ENCODE measurements at regions not wholly inside any gene's neighbourhood (a gene's known extent, or its start where the extent isn't known, plus 50 kb on each side); places are given as distances from the start of the nearest gene placed in this dataset.

DNA sequence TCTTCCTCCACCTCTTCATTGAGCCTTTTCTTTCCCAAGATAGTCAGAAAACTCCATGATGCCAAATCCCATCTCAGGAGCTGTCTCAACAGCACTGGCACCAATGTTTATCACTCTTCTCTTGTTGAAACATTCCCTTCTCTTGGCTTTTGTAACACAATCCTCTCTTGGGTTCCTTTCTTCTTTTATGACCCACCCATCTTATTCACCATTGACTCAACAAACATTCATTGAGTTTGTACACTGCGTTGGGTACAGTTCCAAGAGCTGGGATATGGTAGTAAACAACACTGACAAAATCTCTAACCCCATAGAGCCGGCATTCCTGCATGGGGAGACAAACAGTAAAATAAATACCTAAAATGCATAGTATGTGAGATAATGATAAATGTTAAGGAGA is 577.5 kb downstream of the INHBA start:
- Histone ChIP-seq H3K4ac (ENCODE audit: low read depth, low read length) (no peak overlapping the region), H3K23ac (ENCODE audit: insufficient read length, low read depth, low read length) (no peak overlapping the region), H3K23me2 (ENCODE audit: insufficient read length, low read depth, low read length, poor library complexity, severe bottlenecking) (no peaks in the 10 kb centered on the region), H3K79me1 (ENCODE audit: insufficient read depth, low read depth, low read length, poor library complexity, severe bottlenecking) (no peaks in the 10 kb centered on the region), H2BK15ac (ENCODE audit: low read depth, low read length) (no peak overlapping the region), H3K18ac (ENCODE audit: insufficient read length, low read depth, low read length) (no peak overlapping the region), H4K5ac (ENCODE audit: insufficient read length, low read depth, low read length) (no peak overlapping the region), H3K79me2 (ENCODE audit: insufficient read depth, low read length) (no peaks in the 10 kb centered on the region), H3T11ph (ENCODE audit: low read length) (no peak overlapping the region), H2BK5ac (ENCODE audit: insufficient read length, low read length) (no peak overlapping the region), H3K9ac (ENCODE audit: extremely low read depth, insufficient read length, low read length) (no peak overlapping the region), H4K20me1 (ENCODE audit: control insufficient read depth, insufficient read depth, insufficient read length) (no peaks in the 10 kb centered on the region), H2BK12ac (ENCODE audit: insufficient read length, low read depth, low read length) (no peak overlapping the region), H3K56ac (ENCODE audit: insufficient read length, low read depth, low read length) (no peak overlapping the region), H3K4me2 (ENCODE audit: insufficient read depth, insufficient read length, low read length) (no peak overlapping the region), H3K9me3 (ENCODE audit: control insufficient read depth, low read depth, low read length) (no peaks in the 10 kb centered on the region), H2BK120ac (ENCODE audit: low read depth, low read length, poor library complexity, severe bottlenecking) (no peak overlapping the region), H3K27ac (ENCODE audit: insufficient read length, low read depth, low read length) (no peak overlapping the region), H2BK20ac (ENCODE audit: low read depth, low read length, poor library complexity, severe bottlenecking) (no peak overlapping the region), H3K27me3 (ENCODE audit: insufficient read depth, low read length) (no peaks in the 10 kb centered on the region), H2AFZ (ENCODE audit: low read length) (no peak overlapping the region), H2AK5ac (ENCODE audit: insufficient read length, low read length) (no peak overlapping the region), H3K14ac (ENCODE audit: insufficient read depth, low read length) (no peak overlapping the region), H4K91ac (ENCODE audit: insufficient read length, low read depth, low read length) (no peak overlapping the region), H4K8ac (replicated peaks; ENCODE audit: insufficient read length, low read depth, low read length) (no peak overlapping the region), H3K4me1 (ENCODE audit: insufficient read depth, low read length) (no peaks in the 10 kb centered on the region)
- Mint-ChIP-seq H3K4me3 (no peak overlapping the region), H3K27ac (no peak overlapping the region), H3K9me3 (no peaks in the 10 kb centered on the region), H3K4me1 (peaks cover 12 to 14% of the 10 kb centered on the region in 2 experiments), H3K27me3 (ENCODE audit: low read depth) (no peaks in the 10 kb centered on the region), H3K36me3 (ENCODE audit: insufficient read depth in 1 of 3, low read depth in 3 of 3) (no peaks in the 10 kb centered on the region; a peak in 1 of 7 replicates)
- TF ChIP-seq, protein P1, sequence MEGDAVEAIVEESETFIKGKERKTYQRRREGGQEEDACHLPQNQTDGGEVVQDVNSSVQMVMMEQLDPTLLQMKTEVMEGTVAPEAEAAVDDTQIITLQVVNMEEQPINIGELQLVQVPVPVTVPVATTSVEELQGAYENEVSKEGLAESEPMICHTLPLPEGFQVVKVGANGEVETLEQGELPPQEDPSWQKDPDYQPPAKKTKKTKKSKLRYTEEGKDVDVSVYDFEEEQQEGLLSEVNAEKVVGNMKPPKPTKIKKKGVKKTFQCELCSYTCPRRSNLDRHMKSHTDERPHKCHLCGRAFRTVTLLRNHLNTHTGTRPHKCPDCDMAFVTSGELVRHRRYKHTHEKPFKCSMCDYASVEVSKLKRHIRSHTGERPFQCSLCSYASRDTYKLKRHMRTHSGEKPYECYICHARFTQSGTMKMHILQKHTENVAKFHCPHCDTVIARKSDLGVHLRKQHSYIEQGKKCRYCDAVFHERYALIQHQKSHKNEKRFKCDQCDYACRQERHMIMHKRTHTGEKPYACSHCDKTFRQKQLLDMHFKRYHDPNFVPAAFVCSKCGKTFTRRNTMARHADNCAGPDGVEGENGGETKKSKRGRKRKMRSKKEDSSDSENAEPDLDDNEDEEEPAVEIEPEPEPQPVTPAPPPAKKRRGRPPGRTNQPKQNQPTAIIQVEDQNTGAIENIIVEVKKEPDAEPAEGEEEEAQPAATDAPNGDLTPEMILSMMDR (conservative IDR thresholded peaks at IDR 0.05): no peak
- no CpG with 5 or more reads among the region's 2 CpGs for WGBS (ENCODE audit: extremely low coverage, insufficient read length, low lambda C conversion rate)
- no peak for DNase-seq

Measured in H9 (cell line).